ENCODE measurements at regions not wholly inside any gene's neighbourhood (a gene's known extent, or its start where the extent isn't known, plus 50 kb on each side); places are given as distances from the start of the nearest gene placed in this dataset.

GRCh38 chr4:121514443-121514842, 133.6 kb upstream of the QRFPR start:
- no peak for TF ChIP-seq EZH2 (IDR thresholded peaks at IDR 0.05; ENCODE audit: borderline replicate concordance, low read depth, low read length, severe bottlenecking)
- peak; percentile 26 for TF ChIP-seq CTCF (IDR thresholded peaks at IDR 0.05; ENCODE audit: borderline replicate concordance, extremely low read depth, low read length, poor library complexity, severe bottlenecking)
